HEK293 (cell line): ENCODE measurements at regions not wholly inside any gene's neighbourhood (a gene's known extent, or its start where the extent isn't known, plus 50 kb on each side); places are given as distances from the start of the nearest gene placed in this dataset.

ENCODE experiments used
- GLI2 ChIP-seq: fragments of 450-650 bp; formaldehyde crosslinking; IDR thresholded peaks from 2 replicates; pipeline ENCODE4; 2017; ENCODE audit warnings: missing biosample characterization, missing genetic modification characterization, low read depth, borderline replicate concordance
- ZNF658 ChIP-seq: fragments of 450-650 bp; formaldehyde crosslinking; IDR thresholded peaks from 2 replicates; pipeline ENCODE4; 2016; ENCODE audit warnings: missing biosample characterization, missing genetic modification characterization
- TF ChIP-seq, protein P1 (sequence below): fragments of 450-650 bp; formaldehyde crosslinking; IDR thresholded peaks from 2 replicates; pipeline ENCODE4 v1.5.1; 2016; ENCODE audit warnings: missing biosample characterization, missing genetic modification characterization
- TF ChIP-seq, protein P2 (sequence below): fragments of 450-650 bp; formaldehyde crosslinking; IDR thresholded peaks from 2 replicates; pipeline ENCODE4 v1.5.1; 2016; ENCODE audit warnings: missing biosample characterization, missing genetic modification characterization

DNA sequence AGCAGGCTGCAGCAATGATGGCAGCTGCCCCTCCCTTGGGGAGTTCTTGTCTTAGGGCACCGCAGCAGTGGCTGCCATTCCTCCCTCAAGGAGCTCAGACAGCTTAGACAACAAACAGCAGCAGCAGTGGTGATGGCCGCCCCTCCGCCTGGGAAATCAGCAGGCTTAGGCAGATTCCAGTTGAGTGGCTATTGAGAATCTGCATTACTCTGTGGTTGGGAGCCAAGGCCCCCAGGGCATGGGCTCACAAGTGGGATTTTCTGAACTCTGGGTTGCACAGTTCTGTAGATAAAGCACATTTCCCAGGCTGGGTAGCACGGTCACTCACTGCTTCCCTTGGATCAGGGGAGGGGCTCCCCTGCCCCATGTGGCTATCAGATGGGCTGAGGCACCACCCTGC lies 1280.7 kb upstream of the TMPRSS15 start:
- no peak for TF ChIP-seq ZNF658 (tag by site-specific recombination)
- TF ChIP-seq, protein P1, sequence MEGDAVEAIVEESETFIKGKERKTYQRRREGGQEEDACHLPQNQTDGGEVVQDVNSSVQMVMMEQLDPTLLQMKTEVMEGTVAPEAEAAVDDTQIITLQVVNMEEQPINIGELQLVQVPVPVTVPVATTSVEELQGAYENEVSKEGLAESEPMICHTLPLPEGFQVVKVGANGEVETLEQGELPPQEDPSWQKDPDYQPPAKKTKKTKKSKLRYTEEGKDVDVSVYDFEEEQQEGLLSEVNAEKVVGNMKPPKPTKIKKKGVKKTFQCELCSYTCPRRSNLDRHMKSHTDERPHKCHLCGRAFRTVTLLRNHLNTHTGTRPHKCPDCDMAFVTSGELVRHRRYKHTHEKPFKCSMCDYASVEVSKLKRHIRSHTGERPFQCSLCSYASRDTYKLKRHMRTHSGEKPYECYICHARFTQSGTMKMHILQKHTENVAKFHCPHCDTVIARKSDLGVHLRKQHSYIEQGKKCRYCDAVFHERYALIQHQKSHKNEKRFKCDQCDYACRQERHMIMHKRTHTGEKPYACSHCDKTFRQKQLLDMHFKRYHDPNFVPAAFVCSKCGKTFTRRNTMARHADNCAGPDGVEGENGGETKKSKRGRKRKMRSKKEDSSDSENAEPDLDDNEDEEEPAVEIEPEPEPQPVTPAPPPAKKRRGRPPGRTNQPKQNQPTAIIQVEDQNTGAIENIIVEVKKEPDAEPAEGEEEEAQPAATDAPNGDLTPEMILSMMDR: no peak
- TF ChIP-seq, protein P2, sequence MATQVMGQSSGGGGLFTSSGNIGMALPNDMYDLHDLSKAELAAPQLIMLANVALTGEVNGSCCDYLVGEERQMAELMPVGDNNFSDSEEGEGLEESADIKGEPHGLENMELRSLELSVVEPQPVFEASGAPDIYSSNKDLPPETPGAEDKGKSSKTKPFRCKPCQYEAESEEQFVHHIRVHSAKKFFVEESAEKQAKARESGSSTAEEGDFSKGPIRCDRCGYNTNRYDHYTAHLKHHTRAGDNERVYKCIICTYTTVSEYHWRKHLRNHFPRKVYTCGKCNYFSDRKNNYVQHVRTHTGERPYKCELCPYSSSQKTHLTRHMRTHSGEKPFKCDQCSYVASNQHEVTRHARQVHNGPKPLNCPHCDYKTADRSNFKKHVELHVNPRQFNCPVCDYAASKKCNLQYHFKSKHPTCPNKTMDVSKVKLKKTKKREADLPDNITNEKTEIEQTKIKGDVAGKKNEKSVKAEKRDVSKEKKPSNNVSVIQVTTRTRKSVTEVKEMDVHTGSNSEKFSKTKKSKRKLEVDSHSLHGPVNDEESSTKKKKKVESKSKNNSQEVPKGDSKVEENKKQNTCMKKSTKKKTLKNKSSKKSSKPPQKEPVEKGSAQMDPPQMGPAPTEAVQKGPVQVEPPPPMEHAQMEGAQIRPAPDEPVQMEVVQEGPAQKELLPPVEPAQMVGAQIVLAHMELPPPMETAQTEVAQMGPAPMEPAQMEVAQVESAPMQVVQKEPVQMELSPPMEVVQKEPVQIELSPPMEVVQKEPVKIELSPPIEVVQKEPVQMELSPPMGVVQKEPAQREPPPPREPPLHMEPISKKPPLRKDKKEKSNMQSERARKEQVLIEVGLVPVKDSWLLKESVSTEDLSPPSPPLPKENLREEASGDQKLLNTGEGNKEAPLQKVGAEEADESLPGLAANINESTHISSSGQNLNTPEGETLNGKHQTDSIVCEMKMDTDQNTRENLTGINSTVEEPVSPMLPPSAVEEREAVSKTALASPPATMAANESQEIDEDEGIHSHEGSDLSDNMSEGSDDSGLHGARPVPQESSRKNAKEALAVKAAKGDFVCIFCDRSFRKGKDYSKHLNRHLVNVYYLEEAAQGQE: no peak
- TF ChIP-seq GLI2 (tag by site-specific recombination): no peak
